Motor neuron (in vitro differentiated cells): ENCODE measurements at regions not wholly inside any gene's neighbourhood (a gene's known extent, or its start where the extent isn't known, plus 50 kb on each side); places are given as distances from the start of the nearest gene placed in this dataset.
"Not testable (repeated sequence)": the region's sequence is repeated elsewhere in the genome, so short reads cannot be mapped to it uniquely, and the experiment has no call there.

Experiments
- ATAC-seq, 8 experiments: fragments of 200-7000 bp; cut with Tn5 transposase; replicated peaks in 6 of 8; 2 replicates each; pipeline ENCODE4 v1.8.0; 2021; ENCODE audit warnings: mild to moderate bottlenecking in 8 of 8, moderate library complexity in 8 of 8
- H3K27ac ChIP-seq, 2 donors: fragments of 250-450 bp; sonication (Bioruptor Pico); 2 replicates each; pipeline ENCODE4 v1.9.0; 2021; ENCODE audit warnings: antibody characterized with exemption in 2 of 2, mild to moderate bottlenecking in 2 of 2, moderate library complexity in 1 of 2
- H3K4me1 ChIP-seq, 2 donors: fragments of 250-450 bp; sonication (Bioruptor Pico); replicated peaks in 1 of 2; 2 replicates each; pipeline ENCODE4 v1.6.1; 2021; ENCODE audit warnings: antibody characterized with exemption in 2 of 2, mild to moderate bottlenecking in 2 of 2, moderate library complexity in 1 of 2
- H3K4me3 ChIP-seq, 5 donors: fragments of 250-450 bp; sonication (Bioruptor Pico); 2 replicates each; pipeline ENCODE4 v1.9.0; 2021; ENCODE audit warnings: antibody characterized with exemption in 5 of 5, mild to moderate bottlenecking in 5 of 5, moderate library complexity in 4 of 5
- WGBS, 10 experiments: fragments of 450-650 bp; shearing (Covaris generic); methylation state at CpG; one replicate each; pipeline ENCODE4 v1.0.0; 2022; 5-methylcytosine and 5-hydroxymethylcytosine counted together
- in situ Hi-C, 9 experiments: fragments of 400-800 bp; cut with MboI; loops; one replicate each; pipeline ENCODE4 v1.15.0; 2021; ENCODE audit warnings: low sequenced_read_pairs in 9 of 9, low pct_unique_long_range_greater_than_20kb in 2 of 9; ENCODE audit not compliant: unreplicated experiment in 9 of 9

DNA sequence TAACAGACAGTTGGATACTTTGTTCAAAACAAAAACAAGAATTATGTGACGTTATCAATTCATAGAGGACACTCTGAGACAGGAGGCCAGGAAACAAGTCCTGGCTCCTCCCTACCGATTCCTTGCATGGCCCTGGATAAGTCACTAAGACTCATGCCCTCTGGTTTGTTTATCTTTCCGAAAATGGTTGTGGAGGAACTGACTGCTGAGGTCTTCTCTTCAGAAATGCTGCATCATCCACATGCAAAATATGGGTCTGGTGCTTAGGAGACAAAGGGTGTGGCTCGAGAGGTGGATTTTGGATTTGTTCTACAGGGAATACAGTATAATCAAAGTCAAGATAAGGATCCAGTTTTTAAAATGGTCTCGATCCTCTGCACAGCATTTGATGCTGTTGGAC lies 130.9 kb downstream of the RELL1 start:
- no peaks in the 10 kb centered on the region for H3K4me1 ChIP-seq
- H3K4me3 ChIP-seq = no peak overlapping the region
- WGBS, 10 experiments = 10 to 100% (median 70%) methylated on average over 1 to 4 of the region's 5 CpGs; no CpG with 5 or more reads in 4 of the 10 experiments
- in situ Hi-C loops = loop anchor here in 2 of 9 experiments (25.0 kb wide), 1 partner anchor 93 kb away; a partner anchor contains a TSS
- H3K27ac ChIP-seq = no peak overlapping the region
- peak in 3 of 8 experiments; percentile 85 to 98 (median 93) for ATAC-seq

DNA sequence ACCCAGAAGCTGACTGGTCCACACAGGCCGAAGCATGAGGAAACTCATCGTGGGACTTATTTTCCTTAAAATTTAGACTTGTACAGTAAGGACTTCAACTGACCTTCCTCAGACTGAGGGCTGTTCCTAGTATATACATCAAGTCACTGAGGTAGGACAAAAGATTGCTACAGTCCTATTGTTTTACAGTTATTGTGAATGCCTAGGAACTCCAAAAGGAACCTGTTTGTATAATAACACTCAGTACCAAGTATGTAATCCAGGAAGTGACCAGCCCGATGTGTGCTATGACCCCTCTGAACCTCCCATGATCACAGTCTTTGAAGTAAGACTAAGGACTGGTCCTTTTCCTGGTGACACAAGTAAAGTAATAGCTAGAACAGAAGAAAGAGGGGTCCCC lies 136.3 kb downstream of the RELL1 start:
- not testable (repeated sequence) for ATAC-seq
- in situ Hi-C loops = loop anchor here in 2 of 9 experiments (25.0 kb wide), 1 partner anchor 88 kb away; a partner anchor contains a TSS

DNA sequence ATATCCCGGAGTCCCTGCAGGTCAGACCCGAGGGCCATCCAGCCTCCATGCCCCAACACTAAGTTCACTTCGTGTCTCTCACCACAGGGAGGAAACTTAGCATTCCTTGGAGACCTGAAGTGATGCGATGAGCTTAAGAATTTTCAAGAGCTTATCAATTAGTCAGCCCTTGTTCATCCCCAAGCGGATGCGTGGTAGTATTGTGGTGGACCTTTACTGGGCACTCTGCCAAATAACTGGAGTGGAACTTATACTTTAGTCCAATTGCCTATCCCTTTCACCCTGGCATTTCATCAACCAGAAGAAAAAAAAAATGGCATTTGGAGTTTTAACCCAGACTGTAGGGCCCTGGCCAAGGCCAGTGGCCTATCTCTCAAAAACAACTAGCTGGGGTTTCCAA lies 137.1 kb downstream of the RELL1 start:
- Histone ChIP-seq H3K4me1 (no peaks in the 10 kb centered on the region), H3K4me3 (no peak overlapping the region), H3K27ac (no peak overlapping the region)
- 75 to 100% (median 96%) methylated on average over 2 to 6 of the region's 6 CpGs; no CpG with 5 or more reads in 4 of the 10 experiments for WGBS, 10 experiments
- no peak for ATAC-seq
- in situ Hi-C loops = no loop called here

More for the DNA sequence above, 136.3 kb downstream of the RELL1 start:
- not testable (repeated sequence) for H3K4me3 ChIP-seq, H3K4me1 ChIP-seq, H3K27ac ChIP-seq
- 20 to 100% (median 95%) methylated on average over 1 to 2 of the region's 3 CpGs; no CpG with 5 or more reads in 4 of the 10 experiments for WGBS, 10 experiments

DNA sequence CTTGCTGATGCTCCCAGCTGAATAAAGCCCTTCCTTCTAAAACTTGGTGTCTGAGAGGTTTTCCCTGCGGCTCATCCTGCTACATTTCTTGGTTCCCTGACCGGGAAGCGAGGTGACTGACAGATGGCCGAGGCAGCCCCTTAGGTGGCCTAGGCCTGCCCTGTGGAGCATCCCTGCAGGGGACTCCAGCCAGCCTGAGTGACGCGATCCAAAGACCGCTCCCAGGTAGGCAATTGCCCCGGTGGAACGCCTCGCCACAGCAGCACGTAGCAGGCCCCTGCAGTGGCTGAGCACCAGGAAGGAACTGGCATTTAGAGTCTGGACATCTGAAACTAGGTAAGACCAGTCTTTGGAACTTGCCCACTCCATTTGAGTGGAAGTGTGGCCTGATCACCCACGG lies 139.6 kb downstream of the RELL1 start:
- peaks cover 0 to 1% of the 10 kb centered on the region in 2 donors for H3K4me1 ChIP-seq
- no peak overlapping the region for H3K27ac ChIP-seq
- WGBS, 10 experiments = 60 to 95% methylated on average over 1 to 6 of the region's 12 CpGs; no CpG with 5 or more reads in 8 of the 10 experiments
- in situ Hi-C loops = no loop called here
- ATAC-seq = no peak
- no peak overlapping the region for H3K4me3 ChIP-seq

DNA sequence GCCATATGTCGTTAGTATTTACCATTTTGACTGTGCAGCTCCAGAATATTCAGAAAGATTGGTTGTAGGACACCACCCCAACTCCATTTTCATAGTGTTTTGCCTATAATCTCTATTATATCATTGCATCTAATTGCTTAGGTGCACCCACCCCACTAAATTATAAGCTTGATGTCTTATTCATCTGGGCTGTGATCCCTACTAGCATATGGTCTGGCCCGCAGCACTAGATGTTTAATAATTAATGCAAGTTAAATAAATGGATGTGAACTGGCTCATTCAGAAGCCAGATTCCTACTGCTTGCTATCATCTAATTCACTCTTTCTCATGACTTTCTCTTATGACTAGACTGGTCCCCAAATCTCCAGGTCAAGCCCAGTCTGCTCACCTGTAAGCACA lies 143.5 kb downstream of the RELL1 start:
- no peak overlapping the region for H3K27ac ChIP-seq
- WGBS, 10 experiments = 0 to 100% (median 76%) methylated on average over 1 to 2 of the region's 2 CpGs; no CpG with 5 or more reads in 1 of the 10 experiments
- H3K4me1 ChIP-seq = peaks cover 6 to 20% of the 10 kb centered on the region in 2 donors
- in situ Hi-C loops = no loop called here
- ATAC-seq = peak in 3 of 8 experiments; percentile 63 to 97 (median 86)
- no peak overlapping the region for H3K4me3 ChIP-seq

DNA sequence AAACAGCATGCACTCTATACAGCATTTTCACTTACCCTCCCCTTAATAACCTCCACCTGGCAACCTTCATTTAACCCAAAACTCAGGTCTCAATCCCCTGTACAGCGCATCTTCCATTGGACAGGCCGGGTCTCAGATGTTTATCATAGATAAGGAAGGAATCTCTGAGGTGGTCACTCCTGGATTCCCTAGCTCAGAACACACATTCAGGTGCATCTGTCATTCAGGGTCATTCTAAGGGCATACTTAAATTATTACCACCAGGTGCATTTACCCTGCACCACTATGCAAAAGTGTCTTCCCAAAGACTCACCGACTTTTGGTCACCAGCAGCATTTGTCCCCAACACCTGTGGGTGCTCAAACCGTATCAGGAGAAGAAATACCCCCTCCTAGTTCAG lies 144.2 kb downstream of the RELL1 start:
- Histone ChIP-seq H3K4me1 (peaks cover 6 to 20% of the 10 kb centered on the region in 2 donors), H3K4me3 (no peak overlapping the region), H3K27ac (no peak overlapping the region)
- in situ Hi-C loops = no loop called here
- no peak for ATAC-seq
- 0 to 100% (median 71%) methylated on average over 1 to 3 of the region's 4 CpGs; no CpG with 5 or more reads in 3 of the 10 experiments for WGBS, 10 experiments

DNA sequence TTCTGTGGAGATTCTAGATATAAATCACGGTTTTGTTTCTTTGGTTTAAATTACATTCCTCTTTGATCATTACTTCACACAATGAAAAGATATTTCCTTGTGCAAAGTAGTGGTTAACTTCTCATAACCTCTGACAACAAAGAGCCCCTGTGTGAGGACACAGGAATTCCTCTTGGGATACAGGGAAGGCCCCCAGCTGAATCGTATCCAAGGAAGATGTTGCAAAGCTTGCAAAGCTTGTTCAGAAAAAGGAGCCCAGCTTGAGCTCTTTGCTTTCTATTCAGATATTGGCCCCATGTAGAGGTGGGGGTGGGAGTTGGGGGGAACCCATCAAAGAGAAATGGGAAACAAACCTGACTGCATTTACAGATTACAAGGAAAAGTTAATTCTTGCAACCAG lies 145.7 kb downstream of the RELL1 start:
- peak in 3 of 8 experiments; percentile 40 to 84 (median 64) for ATAC-seq
- in situ Hi-C loops = no loop called here
- peak overlapping the region in 1 of 2 donors; percentile 50 for H3K27ac ChIP-seq
- H3K4me1 ChIP-seq = peaks cover 6 to 20% of the 10 kb centered on the region in 2 donors
- 4 to 54% (median 20%) methylated on average over 1 to 2 of the region's 2 CpGs; no CpG with 5 or more reads in 1 of the 10 experiments for WGBS, 10 experiments
- no peak overlapping the region for H3K4me3 ChIP-seq

DNA sequence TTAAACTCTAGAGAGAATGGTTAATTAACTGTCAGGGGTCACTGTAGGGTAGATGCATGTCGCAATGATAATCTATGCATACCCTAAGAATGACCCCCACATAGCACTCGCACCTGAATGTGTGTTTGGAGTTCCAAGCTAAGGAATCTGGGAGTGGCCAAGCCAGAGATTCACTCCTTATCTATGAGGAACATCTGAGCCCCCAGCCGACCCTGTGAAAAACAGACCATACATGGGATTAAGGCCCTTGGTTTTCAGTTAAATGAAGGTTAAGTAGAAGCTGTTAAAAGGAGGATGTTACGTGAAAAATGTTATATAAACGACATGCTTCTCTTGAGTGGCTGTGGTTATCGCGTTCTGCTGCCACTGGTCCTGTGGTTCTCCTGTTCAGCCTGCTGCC lies 147.2 kb downstream of the RELL1 start:
- H3K4me1 ChIP-seq = peaks cover 6 to 20% of the 10 kb centered on the region in 2 donors
- 17 to 94% (median 68%) methylated on average over 1 to 6 of the region's 7 CpGs; no CpG with 5 or more reads in 2 of the 10 experiments for WGBS, 10 experiments
- no peak for ATAC-seq
- no peak overlapping the region for H3K27ac ChIP-seq
- no peak overlapping the region for H3K4me3 ChIP-seq
- in situ Hi-C loops = no loop called here

DNA sequence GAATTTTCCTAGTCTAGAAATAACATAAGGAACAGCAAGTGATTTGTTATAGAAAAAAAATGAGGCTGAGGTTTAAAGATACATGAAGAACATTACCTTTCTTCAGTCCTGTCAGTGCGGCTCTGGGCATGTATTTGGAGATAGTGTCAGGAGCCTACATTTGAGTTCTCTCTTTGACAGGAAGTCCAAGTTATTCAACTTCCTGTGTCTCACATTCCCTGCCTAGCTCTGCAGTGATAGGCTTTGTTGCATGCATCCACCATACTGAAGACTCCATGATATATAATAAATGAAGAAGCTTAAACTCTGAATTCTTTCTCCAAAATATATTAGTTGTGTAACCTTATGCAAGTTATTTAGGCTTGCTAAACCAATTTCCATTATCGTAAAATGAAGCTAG lies 148.7 kb downstream of the RELL1 start:
- Histone ChIP-seq H3K27ac (no peak overlapping the region), H3K4me1 (peaks cover 6 to 20% of the 10 kb centered on the region in 2 donors), H3K4me3 (no peak overlapping the region)
- in situ Hi-C loops = no loop called here
- ATAC-seq = no peak
- WGBS, 10 experiments = 29 to 100% (median 86%) methylated on average over 1 to 2 of the region's 2 CpGs; no CpG with 5 or more reads in 3 of the 10 experiments

DNA sequence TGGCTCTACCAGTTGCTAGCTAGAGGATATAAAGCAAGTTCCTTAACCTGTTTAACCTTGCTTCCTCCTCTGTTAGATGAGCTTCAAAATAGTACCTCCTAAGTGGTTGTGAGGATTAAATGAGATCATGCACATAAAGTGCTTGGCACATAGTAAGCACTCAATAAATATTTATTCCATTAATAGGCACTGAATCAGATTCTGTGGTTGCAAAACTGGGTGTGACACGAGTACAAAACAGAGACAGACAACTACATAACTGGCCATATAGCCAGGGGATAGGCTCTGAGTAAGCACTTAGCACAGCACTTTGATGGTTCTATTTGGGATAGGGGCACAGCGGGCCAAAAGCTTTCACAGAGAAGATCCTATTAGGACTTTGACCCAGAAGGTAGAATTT lies 150.3 kb downstream of the RELL1 start:
- Histone ChIP-seq H3K4me3 (no peak overlapping the region), H3K27ac (no peak overlapping the region), H3K4me1 (peaks cover under 1 to 12% of the 10 kb centered on the region in 2 donors)
- ATAC-seq = peak in 3 of 8 experiments; percentile 34 to 86 (median 78)
- WGBS, 10 experiments = 14 to 100% (median 75%) methylated on average over 1 to 2 of the region's 2 CpGs; no CpG with 5 or more reads in 3 of the 10 experiments
- in situ Hi-C loops = no loop called here

DNA sequence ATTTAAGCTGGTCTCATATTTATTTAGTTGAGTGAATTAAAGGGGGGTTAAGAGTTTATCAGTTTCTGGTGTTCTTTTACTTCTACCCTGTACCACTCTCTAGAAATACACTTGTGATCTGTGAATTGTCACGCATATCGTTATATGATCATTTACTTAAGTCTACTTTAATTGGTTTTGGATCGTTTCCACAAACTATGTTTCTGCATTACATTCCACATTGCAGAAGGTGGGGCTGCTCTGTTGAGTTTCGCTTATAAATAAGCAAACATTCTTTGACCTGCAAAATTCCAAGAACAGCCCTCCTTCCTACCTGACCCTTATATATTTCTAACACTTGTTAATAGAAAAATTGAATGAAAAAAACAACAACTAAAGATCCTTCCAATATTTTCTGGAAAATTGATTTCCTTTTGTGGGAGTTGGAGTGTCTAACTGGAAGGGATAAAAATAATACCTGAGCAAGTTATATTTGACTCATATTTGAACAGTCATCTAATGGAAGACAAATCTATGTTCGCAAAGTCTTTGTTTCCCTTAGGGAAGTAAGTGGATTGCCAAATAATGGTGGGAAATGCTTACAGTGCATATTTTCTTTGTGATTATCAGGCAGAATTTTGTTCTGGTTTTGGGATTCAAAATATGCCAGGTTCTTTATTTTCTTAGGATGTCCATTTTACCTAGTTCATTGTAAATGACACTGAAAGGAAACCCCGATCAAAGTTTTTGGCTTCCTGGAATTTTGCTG lies 152.7 kb downstream of the RELL1 start:
- H3K27ac ChIP-seq = no peak overlapping the region
- 23 to 100% (median 90%) methylated on average over 1 to 6 of the region's 6 CpGs for WGBS, 10 experiments
- no peaks in the 10 kb centered on the region for H3K4me1 ChIP-seq
- in situ Hi-C loops = no loop called here
- no peak overlapping the region for H3K4me3 ChIP-seq
- ATAC-seq = peak in 1 of 8 experiments; percentile 45

DNA sequence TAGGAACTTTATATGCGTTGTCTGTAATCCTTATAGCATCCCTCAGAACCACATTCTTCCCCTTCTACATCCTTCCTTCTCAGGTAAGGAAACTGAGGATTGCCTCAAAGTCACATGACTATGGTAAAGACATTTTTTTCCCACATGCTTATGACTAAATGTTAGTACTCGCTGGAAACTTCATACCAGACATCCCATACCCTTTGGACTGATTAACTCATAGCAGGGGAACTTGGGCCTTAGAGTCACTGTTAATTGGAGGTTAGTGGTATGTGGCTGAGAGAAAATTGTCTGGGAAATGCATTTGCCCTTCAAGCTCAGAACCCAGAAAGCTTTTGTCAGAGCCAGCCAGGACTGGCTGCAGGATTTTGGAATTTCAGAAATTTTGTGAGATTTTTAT lies 155.0 kb downstream of the RELL1 start:
- H3K4me1 ChIP-seq = no peaks in the 10 kb centered on the region
- WGBS, 10 experiments = 0 to 100% (median 89%) methylated on average over 1 to 2 of the region's 2 CpGs; no CpG with 5 or more reads in 1 of the 10 experiments
- no peak overlapping the region for H3K27ac ChIP-seq
- no peak for ATAC-seq
- in situ Hi-C loops = no loop called here
- no peak overlapping the region for H3K4me3 ChIP-seq

DNA sequence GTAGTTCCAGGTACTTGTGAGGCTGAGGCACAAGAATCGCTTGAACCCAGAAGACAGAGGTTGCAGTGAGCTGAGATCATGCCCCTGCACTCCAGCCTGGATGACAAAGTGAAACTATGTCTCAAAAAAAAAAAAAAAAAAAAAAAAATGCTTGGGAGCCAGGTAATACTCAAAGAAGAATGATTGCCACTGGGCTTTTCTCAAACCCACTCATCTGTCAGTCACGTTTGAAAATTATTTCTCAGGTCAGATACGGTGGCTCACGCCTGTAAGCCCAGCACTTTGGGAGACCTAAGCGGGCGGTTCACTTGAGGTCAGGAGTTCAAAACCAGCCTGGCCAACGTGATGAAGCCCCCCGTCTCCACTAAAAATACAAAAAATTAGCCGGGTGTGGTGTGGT lies 155.7 kb downstream of the RELL1 start:
- in situ Hi-C loops = no loop called here
- 40 to 95% (median 90%) methylated on average over 3 to 9 of the region's 9 CpGs; no CpG with 5 or more reads in 3 of the 10 experiments for WGBS, 10 experiments

More for the DNA sequence above, 155.7 kb downstream of the RELL1 start:
- H3K4me3 ChIP-seq = no peak overlapping the region
- H3K27ac ChIP-seq = no peak overlapping the region
- no peaks in the 10 kb centered on the region for H3K4me1 ChIP-seq
- ATAC-seq = no peak
